HG03442 (cell line): ENCODE measurements at regions not wholly inside any gene's neighbourhood (a gene's known extent, or its start where the extent isn't known, plus 50 kb on each side); places are given as distances from the start of the nearest gene placed in this dataset.
A peak's percentile ranks its signal among the peaks of the same experiment; 100 is the strongest.

ENCODE experiments used
- ATAC-seq: cut with Tn5 transposase; IDR thresholded peaks from one replicate; pipeline ENCODE4 v1.9.1; 2021; ENCODE audit warnings: mild to moderate bottlenecking, moderate library complexity; ENCODE audit not compliant: unreplicated experiment

DNA sequence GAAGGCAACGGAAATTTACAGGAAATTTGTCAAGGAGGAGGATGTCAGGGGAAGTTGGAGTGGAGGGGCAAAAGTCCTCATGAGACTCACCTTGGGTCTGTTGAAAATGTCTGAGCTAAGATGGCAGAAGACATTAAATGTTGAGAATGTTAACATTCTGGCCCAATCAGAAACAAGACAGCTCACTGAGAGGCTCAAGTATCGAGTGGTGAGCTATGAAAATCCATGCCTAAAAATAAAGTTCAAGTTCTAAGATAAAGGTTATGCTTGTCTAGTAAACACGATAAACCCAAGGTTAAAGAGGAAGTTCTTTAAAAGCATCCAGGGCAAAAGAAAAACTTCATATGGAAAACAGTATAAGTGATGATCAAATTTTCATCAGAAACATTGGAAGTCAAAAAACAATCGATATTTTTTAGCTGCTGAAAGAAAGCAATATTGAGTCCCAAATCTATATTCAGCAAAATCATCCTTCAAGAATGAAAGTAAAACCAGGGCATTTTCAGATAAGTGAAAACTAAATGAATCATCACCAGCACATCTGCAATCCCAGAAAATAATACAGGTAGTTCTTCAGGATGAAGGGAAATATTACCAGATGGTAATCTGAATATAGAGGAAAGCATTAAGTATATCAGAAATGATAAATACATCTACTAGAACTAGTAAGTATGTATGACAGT is 462.4 kb downstream of the TLL1 start:
- ATAC-seq, result peak; percentile 40

DNA sequence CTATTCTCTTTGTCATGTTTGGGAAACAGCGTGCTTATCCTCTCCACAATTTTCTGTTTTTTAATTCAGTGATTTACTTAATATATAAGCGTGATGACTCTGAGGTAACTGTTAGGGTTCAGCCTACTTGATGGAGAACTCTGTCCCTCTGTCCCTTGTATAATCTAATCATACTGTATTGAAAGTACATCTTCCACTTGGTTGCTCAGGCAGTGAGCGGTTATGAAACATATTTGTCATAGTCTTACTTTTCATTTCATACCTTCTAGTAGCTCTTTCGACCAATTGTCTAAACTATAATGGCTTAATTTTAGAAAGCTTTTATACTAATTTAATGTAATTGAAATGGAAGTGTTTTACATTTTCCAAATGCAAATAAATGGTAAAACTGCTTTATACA is 469.0 kb downstream of the TLL1 start:
- peak; percentile 74 for ATAC-seq

DNA sequence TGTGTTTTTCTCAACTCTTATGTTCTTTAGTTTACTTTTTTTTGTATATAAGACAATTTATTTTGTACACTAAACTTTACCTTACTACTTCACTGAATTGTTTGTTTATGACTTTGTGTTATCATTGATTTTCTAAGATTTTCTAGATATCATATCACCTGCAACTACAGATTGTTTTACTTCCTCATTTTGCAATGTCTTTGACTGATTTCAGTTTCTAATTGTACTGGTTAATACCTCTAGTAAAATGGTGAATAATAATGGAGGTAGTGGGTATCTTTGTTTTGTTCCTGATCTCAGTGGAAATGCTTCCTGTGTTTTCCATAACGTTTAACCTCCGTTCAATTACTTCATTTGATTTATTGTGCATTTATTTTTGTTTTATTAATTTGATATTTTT is 490.2 kb downstream of the TLL1 start:
- peak; percentile 64 for ATAC-seq

DNA sequence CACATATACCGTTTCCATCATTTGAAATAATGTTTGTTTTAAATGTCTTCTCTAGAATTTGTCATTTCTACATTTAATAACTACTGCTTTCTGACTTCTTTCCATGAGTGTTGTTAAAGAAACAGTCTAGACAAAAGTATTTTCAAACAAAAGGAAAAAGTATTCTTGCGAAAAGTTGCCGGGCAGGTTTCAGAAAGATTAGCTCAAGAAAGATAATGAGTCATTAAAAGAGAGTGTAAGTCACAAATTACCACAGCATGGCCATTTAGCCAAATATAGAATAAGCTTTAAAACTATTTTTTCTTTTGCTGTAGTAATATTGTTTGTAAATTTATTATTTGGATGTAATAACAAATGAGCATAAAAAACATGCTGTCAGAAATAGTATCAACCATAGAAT is 493.0 kb downstream of the TLL1 start:
- no peak for ATAC-seq

DNA sequence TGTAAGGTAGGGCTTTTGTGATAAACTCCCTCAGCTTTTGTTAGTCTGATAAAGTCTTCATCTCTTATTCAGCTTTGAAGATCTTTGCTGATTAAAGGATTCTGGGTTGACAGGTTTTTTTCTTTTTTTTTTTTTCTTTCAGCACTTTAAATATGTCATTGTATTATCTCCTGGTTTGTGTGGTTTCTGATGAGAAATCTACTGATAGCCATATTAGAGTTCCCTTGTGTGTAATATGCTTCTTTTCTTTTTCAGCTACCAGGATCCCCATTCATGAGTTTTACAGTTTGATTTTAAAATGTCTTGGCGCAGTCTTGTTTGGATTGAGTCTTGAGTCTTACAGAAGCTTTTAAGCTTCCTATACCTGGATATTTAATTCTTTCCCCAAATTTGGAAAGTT is 504.5 kb downstream of the TLL1 start:
- ATAC-seq, result no peak

DNA sequence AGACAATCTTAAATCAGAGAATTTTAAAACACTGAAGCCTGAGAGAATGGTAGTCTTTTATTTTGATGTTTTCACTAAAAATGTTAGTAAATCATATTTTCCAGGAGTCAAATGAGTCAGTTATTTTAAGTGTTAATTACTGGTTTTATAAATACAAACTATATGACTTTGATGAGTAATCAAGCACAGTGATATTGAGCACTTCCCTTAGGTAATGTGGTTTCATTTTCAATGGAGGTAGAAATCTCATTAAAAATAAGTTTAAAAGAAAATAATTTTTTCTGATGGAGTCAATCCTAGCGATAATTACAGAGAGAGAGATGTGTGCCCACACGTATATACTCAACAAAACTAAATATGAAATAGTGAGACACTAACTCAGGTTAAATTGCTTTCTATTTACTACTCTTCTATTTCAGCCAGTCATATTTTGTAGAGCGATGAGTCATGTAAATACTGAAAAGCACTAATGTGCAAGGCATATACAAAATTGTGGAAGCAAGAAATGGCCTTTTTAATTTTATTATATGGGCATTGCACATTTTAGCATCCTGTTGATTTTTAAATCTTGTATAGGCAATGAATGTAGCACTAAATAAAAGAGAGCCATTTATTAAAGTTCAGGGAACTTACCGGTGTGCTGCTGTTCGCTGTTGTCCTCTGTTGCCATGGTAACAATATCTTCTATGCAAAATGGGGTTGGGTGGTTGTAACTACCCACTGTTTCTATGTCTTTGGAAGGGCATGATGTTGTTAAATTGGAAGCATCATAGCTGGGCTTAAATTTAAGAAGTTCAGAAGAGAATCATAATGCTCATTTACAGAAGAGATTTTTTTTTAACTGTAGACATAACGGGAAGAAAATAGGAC is 513.7 kb downstream of the TLL1 start:
- ATAC-seq, result no peak

DNA sequence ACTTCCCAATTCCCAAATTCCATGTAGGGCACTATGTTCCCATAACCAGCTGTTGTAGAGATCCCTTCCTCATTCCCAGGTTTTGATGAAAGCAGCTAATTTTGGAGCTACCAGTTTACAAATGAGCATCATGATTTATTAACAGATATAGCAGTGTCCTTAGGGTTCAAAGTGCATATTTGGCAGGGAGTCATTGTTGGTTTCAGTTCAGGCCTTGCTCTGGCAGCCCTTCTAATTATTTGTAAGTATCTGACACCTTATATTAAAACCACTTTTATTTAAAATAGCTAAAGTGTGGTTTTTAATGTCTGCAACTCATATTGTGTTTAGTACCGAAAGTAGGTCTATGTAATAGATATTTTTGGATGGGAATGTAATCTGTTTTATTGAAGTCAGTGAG is 518.5 kb downstream of the TLL1 start:
- no peak for ATAC-seq

DNA sequence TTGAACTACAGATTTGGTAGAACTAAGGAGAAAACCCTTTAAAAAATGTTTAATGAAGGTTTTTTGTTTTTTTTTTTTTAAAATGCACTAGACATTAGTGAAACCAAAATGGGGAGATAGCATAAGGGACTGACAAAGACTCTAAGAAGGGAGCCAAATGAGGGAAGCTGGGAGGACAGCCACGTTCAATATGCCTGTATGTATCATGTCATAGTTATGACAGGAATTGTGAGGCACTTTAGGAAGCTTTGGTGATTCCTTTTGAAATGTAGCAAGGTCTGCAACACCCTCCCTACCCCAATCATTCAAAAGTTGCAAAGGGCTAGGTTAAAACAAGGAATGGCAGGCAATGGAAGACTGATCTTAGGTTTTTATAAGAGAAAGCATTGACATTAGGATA is 526.0 kb downstream of the TLL1 start:
- no peak for ATAC-seq

DNA sequence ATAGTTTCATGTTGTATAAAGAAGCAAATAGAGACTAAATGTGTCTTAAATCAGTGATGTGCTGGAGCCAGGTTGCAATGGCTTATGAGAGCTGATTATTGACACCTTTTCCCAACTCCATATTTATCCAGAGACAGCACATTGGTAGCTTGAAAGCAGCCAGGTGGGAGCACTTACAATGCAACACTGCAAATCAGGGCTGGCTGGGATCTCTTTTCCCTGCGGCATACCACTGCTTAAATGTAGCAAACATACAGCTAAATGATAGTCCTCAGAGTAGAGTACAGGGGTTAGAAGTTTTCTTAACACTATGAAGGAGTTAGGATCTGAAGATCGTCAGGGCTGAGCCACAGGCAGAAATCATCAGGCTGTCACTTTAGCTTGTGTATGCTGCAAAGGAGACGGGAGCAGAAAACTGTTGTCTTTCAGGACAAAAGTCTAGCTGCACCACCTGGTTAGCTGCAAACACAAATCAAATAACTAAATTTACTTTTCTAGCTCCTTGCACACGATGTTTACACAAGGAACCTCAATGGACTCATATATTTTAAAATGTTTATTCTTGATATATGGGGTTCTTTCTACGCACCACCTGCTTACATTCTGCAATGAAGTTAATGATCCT is 527.3 kb downstream of the TLL1 start:
- no peak for ATAC-seq

DNA sequence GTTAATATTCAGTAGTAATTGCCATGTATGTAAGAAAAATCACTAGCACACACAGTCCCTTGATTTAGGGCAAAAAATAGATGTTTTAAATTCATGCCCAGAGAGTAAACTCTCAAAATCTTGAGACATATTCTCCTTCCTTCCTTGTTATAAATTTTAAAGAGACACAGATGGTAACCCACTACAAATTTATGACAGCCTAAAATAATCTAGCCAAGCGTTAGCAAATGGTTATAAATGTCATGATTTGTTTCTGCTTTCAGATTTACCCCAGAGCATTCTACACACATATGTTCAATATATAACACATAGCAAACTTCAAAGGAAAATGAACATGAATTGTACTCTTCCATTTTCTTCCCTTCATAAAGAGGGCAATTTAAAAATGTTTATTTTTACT is 540.3 kb downstream of the TLL1 start:
- no peak for ATAC-seq

DNA sequence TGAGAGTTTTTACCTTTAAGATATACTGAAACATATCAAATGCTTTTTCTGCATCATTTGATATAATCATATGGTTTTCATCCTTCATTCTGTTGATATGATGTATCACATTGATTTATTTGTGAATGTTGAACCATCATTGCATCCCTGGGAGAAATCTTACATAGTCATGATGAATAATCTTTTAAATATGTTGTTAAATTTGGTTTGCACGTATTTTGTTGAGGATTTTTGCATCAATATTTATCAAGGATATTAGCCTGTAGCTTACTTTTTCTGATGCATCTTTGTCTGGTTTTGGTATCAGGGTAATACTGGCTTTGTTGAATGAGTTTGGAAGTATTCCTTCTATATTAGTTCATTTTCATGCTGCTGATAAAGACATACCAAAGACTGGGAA is 541.4 kb downstream of the TLL1 start:
- no peak for ATAC-seq

DNA sequence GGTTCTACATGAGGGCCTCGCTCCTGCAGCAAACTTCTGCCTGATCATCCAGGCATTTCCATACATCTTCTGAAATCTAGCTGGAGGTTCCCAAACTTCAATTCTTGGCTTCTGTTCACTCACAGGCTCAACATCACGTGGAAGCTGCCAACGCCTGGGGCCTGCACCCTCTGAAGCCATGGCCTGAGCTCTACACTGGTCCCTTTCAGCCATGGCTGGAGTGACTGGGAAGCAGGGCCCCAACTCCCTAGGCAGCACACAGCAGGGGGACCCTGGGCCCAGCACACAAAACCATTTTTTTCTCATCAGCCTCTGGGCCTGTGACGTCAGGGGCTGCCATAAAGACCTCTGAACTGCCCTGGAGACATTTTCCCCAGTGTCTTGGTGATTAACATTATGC is 542.7 kb downstream of the TLL1 start:
- ATAC-seq, result no peak

DNA sequence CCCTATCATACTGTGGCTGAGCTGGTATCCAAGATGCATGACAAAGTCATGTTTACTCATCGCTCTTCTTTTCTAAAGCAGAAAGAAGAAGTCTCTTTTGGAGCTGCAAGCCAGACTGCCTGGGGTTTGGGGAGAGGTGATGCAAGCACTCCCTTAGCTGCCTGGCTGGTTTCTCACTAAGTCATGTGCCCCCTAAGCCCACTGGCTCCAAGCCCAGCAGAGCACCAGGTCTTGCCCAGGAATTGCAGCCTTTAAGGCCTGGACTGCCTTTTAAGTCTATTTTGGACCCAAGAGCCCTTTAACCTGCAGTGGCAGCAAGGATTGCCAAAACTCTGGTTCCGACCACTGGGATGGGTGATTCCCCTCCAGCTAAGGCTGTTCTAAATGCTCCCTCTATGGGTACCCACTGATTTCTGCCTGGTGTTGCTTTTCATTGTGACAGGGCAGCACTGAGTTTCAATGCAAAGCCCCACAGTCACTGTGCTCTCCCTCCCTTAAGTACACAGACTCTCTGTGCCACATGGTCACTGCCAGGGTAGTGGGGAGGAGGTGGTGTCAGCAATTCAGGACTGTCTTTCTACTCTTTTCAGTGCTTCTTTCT is 548.6 kb downstream of the TLL1 start:
- no peak for ATAC-seq

DNA sequence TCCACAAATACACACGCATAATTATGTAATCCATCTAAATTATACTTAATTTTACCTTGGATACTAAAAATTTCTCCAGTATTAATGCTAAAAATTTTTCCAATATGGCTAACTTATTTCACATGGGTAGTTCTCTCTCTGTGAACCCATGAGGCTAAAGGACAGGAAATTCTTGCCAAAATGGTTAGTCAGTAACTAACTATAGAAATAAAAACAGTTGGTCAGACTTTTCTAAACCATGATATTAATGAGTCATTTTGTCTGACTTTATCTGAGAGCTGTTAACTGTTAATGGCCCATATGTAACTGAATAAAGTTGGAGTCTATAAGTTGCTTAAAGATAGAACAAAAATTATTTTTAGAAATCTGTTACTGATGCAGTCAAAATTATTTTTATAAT is 549.4 kb downstream of the TLL1 start:
- ATAC-seq, result no peak

DNA sequence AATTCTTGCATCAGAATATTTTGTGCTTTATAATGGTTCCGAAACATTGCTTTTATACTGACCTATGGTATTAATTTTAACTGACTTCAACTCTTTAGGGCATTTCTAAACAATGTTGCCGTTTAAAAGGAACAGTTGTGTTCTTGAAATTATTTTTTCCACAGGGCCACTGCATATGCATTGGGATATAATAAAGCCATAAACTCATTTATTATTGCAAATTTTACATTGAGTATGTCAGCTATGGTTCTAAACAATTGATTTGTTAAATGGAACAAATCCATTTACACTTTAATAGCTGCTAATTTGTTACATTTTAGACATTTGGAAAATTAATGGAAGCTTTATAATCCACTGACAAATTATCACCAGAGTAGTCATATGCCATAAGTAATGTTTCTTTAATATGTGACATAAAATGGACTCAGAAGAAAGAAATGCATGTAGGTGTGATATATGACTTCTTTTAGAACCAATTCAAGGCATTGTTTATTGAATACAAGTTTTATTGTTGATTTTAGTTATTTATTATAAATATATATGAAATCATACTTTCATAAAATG is 553.3 kb downstream of the TLL1 start:
- no peak for ATAC-seq

DNA sequence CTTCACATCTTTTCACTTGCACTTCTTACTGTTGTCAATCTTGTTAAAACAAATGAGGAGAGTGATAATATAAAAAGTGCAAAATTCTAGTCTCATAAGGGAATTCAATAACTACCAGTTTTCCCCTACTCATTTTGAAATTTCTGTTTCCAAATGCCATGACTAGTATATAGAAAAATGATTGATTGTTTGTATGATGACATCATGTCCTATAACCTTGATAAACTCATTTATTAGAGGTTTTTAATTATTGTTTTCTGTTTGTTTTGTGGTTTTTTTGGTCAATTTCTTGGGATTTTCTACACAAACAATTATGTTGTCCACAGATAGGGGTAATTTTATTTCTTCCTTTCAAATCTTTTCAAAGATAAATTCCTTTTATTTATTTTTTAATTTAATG is 559.1 kb downstream of the TLL1 start:
- no peak for ATAC-seq

DNA sequence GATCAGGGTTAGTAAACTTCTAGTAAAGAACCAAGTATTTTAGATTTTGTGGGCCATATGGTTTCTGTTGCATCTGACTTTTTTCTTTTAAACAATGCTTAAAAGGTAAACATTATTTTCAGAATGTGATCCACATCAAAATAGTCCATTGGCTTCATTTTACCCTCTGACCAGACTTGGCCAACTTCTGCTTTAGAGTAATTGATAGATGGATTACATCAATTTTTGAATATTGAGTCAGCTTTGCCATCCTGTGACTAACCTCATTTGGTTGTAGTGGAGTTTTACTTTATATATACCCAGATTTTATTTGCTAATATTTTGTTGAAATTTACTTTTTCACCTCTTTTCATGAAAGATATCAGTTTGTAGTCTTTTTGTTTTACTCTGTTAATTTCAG is 559.8 kb downstream of the TLL1 start:
- ATAC-seq, result no peak

DNA sequence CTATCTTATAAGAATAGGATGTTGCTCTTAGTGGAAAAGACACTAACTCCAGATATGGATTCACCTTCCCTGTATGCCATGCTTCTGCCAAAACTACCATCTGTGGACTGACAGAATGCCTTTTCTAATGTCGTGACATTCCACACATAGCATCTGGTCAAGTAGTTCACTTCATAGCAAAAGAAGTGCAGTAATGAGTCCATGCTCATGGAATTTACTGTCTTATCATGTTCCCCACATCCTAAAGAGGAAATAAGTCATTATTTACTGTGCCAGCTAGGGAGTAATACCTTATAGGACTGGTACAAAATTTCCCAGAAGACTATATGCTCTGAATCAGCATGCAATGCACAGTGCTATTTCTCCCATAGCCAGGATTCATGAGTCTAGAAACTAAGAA is 562.4 kb downstream of the TLL1 start:
- no peak for ATAC-seq

DNA sequence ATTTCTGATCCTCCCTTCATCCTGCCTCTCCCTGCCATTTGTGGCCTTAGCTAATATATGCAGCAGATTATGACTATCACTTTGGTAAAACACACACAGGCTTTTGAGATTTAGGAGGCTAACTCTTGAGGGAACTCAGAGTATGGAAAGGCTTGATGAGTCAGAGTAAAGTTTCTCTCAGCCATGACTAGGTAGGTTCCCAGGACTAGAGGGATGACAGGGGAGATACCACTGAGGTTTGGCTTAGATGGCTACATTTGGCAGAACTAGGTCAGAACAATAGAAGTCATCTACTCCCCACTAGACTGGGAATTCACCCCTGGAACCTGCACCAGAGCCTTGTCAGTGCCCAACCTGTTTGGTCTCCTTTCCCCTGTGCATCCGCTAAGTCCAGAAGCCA is 585.7 kb downstream of the TLL1 start:
- ATAC-seq, result no peak

DNA sequence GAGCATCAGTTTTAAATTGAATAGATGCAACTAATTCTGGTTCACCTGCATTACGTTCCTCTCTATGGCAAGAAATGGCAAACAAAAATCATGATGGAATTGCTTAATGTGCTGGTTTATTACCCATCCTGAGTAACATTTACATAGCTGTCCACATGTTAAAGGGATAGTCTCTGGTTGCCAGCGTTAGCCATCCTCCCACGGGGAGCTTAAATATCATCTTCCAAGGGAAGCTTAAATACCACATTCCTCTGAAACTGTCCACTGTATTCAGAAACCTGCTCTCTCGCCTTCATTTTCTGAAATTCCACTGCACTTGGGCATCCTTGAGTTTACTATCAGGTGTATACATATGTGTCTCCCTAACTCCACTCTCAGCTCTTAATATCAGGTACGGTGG is 586.6 kb downstream of the TLL1 start:
- ATAC-seq, result no peak

DNA sequence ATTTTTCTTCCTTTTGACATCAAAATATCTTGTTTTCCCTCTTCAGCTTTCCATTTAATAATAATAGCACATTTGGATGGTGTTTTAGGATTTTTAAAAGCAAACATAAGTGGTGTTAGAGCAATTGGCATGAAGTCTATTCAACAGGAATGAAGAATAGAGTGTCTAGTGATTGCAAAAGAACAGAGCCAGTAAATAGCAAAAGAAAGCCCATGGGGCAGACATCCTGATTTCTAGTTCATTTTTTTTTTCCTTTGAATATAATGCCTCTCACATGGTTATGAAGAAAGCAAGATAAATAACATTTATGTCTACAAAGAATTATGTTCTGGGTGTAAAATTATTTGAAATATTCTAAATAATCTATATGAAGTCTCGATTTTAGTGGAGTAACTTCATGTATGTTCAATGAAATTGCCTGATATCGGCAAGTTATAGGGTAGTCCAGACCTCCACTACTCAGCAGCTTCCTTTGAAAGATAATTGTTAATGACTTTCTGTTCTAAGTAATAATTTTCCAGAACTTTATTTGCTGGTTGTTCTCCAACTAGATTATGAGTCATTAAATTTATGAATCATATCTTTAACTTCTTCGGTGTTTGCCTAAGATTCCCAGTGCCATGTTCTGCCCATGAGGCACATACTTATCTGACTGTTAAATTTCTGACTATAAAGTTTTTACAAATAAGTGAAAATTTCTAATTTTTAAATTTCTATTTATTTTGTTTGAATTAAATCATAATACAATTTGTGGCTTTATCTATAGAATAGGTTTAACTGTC is 587.9 kb downstream of the TLL1 start:
- no peak for ATAC-seq
